Vagina (tissue), 2 donors: ENCODE measurements at regions not wholly inside any gene's neighbourhood (a gene's known extent, or its start where the extent isn't known, plus 50 kb on each side); places are given as distances from the start of the nearest gene placed in this dataset.

Experiments
- CTCF ChIP-seq, 3 experiments: fragments of 450-650 bp in 2 of 3; fragments of 200-600 bp in 1 of 3; sonication (generic) in 1 of 3; IDR thresholded peaks; one replicate each; pipeline ENCODE4 v1.5.1; 2017 to 2019; ENCODE audit warnings: antibody characterized with exemption in 3 of 3, mild to moderate bottlenecking in 2 of 3, moderate library complexity in 2 of 3
- POLR2A ChIP-seq, 2 donors: fragments of 450-650 bp; IDR thresholded peaks; one replicate each; pipeline ENCODE4 v1.6.1; 2017; ENCODE audit warnings: antibody characterized with exemption in 2 of 2, mild to moderate bottlenecking in 2 of 2, moderate library complexity in 2 of 2
- POLR2AphosphoS5 ChIP-seq, 2 donors: sonication (generic); formaldehyde crosslinking; IDR thresholded peaks; one replicate each; pipeline ENCODE4 v1.9.0; 2017; ENCODE audit warnings: antibody characterized with exemption in 2 of 2, mild to moderate bottlenecking in 2 of 2, low read depth in 1 of 2; ENCODE audit not compliant: insufficient read depth in 1 of 2

- TF ChIP-seq CTCF (IDR thresholded peaks at IDR 0.05) (no peak), POLR2A (IDR thresholded peaks at IDR 0.05) (no peak), POLR2AphosphoS5 (IDR thresholded peaks at IDR 0.05; ENCODE audit: insufficient read depth in 1 of 2, low read depth in 1 of 2) (no peak)
Observed at GRCh38 chr2:180446492-180446891, 439.4 kb upstream of the CWC22 start.
